HEK293T (cell line): ENCODE measurements at regions not wholly inside any gene's neighbourhood (a gene's known extent, or its start where the extent isn't known, plus 50 kb on each side); places are given as distances from the start of the nearest gene placed in this dataset.

Experiments
- L3MBTL2 ChIP-seq: fragments of 450-650 bp; conservative IDR thresholded peaks from 2 replicates; pipeline ENCODE4 v1.6.1; 2016; ENCODE audit warnings: mild to moderate bottlenecking
- SUZ12 ChIP-seq: fragments of 450-650 bp; IDR thresholded peaks from 2 replicates; pipeline ENCODE4 v1.6.1; 2016; ENCODE audit warnings: mild to moderate bottlenecking

GRCh38 chr10:25815236-25815635 lies 118.8 kb upstream of the MYO3A start:
- TF ChIP-seq SUZ12 (no peak), L3MBTL2 (no peak)
